ENCODE measurements at regions not wholly inside any gene's neighbourhood (a gene's known extent, or its start where the extent isn't known, plus 50 kb on each side); places are given as distances from the start of the nearest gene placed in this dataset.

DNA sequence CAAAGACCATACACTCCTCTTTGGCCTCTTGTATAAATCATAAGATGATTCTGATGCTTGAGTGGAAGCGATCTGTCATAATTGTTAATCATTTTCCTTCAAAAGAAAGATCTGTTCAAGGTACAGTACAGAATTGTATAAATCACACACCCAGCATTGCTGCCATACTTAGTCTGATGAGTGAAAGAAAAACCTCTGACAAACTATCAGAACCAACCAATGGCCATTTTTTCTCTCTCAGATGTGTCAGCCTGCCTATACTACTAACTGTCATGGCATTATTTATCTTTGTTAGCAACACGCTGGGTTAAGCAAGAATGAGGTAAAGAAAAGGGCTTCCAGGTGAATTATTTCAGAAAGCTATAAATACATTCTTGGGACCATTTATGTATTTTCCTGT lies 1112.7 kb upstream of the TENM4 start:
- DNase-seq, result no peak

DNA sequence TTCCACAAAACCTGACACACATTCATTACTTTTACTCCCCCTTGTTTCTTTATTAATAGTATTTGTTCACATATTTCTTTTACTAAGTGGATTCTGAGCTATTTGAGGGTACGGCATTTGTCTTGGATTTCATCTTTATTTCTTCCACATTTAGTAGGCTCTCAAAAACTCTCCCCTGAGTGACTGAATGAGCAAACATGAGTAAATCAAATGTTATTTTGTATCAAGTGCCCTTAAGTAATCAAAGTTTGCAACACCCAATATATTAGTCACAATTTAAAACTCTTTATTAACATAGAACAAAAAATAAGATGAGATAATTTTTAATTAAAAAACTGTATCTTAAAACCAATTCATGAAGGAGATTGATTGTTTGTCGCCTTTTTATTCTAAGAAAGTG lies 1101.9 kb upstream of the TENM4 start:
- DNase-seq, result no peak

DNA sequence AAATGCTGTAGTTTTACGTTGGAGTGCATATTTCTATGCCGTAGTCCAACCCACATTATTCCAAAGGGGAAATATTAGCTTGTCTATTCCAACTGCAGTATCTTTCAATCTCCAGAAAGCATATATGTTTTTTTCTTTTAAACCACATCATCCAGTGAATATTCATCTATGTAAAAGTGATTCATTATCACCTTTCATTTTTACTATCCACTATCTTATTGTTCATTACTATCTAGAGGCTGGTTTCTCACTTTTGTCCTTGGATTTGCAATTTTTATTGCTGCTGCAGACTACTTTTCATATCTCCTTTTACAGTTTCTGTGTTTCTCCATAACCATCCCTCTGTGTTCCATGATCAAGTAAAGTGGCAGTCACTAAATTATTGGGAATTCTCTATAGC lies 1097.2 kb upstream of the TENM4 start:
- no peak for DNase-seq

DNA sequence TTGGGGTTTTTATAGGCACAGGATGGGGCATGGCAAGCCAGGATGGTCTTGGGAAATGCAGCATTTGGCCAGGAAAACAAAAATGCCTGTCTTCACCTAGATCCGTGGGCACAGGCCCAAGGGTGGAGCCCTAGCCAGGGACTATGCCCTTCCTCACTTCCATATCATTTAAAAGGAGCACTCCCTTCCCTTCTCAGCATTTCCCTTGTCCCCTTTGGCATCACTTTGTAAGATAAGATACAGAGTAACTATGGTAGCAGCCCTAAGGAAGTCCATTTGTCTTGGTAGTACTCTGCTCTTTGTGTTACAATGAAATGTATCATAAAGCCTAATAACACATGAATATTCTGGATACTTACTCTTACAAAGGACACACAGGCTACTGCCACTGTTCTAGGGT lies 1092.6 kb upstream of the TENM4 start:
- DNase-seq, result no peak

DNA sequence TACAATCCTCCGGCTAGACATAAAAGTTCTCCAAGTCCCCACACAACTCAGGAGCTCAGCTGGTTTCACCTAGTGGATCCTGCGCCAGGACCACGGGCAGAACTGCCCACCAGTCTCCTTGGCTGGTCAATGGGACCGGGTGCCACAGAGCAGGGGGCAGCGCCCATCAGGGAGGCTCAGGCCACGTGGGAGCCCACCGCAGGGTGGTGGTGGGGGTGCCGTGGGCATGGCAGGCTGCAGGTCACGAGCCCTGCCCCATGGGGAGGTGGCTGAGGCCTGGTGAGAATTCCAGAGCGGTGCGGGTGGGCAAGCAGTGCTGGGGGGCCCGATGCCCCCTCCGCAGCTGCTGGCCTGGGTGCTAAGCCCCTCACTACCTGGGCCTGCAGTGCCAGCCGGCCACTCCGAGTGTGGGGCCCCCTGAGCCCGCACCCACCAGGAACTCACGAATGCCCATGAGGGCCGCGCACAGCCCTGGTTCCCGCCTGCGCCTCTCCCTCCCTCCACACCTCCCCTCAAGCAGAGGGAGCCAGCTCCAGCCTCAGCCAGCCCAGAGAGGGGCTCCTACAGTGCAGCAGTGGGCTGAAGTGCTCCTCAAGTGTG lies 1091.9 kb upstream of the TENM4 start:
- DNase-seq, result no peak

DNA sequence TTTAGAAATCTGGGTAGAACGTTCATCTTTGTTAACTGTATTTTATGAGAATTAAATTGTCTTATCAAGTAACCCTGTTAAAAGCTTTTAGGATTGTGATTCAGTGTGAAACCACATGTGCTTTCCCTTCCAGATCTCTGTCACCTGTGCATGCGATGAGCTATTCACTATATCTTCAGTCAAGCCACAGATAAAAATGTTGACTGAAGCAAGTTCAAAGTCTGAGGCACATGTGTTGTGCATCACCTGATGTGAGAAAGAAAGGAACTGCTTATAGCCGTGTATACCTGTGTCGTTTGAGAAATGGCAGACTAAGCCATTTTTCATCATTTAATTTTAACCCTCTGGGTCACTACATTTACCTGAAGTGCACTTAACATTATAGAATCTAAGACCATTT lies 1088.9 kb upstream of the TENM4 start:
- no peak for DNase-seq

DNA sequence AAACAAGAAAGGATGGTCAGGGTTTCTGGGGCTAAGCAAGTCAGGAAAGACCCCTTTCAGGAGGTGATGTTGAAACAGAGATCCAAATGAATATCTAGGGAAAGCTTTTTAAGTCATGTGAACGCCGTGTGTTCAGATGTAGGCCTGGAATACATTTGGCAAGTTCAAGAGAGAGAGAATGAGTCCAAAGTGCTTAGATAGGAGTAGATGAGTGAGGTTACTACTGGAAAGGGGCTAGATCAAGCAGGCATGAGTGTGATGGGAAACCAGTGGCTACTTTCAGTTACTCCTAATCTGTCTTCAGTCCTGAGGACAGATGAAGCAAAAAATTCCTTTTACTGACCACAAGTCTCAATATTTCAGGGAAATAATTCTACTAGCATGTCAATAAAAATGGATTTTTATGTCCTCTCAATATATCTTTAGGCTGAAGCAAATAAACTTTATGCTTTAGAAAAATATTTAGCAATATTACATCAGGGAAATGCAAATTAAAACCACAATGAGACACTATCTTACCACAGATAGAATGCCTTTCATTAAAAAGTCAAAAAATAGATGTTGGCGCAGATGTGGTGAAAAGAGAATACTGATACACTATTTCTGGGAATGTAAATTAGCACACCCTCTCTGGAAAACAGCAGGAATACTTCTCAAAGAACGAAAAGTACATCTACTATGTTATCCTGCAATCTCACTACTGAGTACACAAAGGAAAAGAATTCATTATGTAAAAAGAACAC lies 1085.0 kb upstream of the TENM4 start:
- no peak for DNase-seq

DNA sequence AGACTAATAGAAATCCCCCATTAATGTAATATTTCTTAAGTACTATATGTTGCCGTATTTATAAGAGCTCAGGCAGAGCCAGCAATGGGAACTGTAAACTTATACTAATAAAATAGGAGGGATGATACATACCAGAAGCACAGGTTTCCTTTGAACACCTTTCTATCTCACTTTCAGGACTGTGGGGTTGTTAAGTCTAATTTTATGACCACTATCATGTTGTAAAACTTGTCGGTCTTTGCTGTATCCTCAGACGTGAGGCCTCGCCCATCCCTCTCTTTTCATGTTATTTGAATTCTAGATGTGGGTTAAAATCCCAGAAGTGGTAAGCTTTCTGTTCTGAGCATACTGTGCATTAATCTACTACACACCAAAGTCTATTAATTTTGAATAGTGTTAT lies 1083.5 kb upstream of the TENM4 start:
- DNase-seq, result no peak

DNA sequence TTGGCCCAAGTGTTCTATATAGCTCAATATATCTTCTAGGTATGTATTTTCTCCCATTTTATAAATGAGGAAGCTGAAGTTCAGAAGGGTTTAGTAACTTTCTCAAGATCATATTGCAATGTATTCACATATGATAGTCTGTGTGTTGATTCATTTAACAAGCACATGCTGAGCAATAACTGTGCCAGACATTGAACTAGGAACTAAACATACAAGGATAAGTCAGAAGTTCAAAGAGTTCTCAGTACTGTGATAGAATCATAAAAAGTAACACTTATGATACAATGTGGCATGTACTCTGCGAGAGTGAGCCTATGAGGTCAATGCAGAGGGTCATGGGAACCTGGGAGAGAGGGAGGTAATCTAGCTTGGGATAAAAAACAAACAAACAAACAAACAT lies 1082.2 kb upstream of the TENM4 start:
- DNase-seq, result no peak

DNA sequence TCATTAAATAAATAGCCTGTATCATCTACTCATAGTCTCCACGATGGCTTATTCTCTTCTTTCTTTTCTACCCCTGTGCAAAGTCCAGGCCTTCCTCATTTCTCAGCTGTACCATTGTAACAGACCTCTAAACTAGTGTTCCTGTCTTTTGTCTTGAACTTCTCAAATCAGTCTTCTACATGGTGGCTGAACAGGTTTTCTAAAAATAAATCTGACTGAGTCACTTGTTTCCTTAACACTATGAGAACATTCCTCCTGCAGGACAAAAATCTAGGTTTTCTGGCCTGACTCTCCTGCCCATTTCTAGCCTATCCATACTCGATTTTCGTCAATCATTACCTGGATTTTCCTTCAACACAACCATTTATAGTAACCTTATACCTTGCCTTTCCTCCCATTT lies 1080.8 kb upstream of the TENM4 start:
- no peak for DNase-seq

DNA sequence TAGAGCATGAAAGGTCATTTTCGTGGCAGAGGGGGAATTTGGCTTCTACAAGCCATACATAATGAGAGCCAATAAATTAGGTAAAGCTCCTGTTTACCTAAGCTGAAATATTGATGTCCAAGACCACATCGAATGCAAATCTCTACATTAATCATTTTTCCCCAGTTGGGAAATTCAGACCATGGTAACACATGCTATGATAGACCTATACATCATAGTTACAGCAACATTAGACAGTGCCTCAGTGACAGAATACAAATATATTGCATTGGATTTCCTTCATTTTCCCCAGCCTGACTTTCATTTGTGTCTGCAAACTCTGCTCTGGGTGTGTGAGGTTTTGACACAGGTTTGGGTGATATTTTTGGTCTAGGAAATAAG lies 1079.7 kb upstream of the TENM4 start:
- DNase-seq, result no peak

DNA sequence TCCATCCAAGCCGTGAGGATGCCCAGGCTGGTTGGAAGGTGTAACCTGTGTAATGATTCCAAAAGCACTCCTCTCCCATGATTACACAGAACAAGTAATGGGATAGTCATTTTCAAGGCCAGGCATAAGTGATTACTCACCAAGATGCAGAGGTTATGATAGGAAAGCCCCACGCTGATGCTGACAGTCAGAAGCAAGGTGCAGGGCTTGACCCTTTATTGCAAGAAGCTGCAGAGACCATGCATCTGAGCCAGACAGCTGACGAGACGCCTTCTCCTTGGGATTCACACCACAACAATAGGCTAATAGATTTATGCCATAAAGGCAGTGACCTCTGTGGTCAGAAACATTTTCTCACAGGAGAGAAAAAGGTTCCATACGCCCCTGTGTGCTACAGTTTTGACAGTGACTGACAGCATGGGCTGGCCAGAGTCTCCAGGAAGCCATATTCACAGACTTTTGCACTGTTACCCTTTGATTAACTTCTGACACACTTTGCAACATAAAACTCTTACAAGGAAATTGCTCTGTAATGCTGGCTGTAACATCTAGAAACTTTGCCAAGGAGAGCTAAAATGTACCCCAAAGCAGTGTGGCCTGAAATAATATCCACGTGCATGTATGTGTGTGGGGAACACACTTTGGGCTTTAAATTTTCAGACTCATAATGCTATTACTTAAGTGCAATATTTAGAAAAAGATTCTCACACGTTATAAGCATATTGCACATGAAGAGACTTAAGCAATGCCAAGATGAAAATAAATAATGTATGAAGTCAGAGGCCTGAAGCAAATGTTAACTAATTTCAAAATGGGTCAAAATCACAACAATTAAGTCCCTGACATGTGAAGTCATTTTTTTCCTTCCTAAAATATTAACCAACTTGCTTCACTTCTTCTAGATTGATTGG lies 1079.0 kb upstream of the TENM4 start:
- no peak for DNase-seq

DNA sequence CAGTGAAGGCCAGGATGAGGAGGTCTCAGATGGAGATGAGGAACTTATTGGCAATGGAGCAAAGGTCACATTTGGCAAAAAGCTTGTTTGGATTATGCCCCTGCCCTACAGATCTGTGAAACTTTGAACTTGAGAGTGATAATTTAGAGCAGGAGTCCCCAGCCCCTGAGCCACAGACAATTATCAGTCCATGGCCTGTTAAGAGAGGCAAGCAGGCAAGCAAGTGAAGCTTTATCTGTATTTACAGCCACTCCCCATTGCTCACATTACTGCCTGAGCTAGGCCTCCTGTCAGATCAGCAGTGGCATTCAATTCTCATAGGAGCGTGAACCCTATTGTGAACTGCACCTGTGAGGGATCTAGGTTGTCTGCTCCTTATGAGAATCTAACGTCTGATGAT lies 1076.9 kb upstream of the TENM4 start:
- no peak for DNase-seq

DNA sequence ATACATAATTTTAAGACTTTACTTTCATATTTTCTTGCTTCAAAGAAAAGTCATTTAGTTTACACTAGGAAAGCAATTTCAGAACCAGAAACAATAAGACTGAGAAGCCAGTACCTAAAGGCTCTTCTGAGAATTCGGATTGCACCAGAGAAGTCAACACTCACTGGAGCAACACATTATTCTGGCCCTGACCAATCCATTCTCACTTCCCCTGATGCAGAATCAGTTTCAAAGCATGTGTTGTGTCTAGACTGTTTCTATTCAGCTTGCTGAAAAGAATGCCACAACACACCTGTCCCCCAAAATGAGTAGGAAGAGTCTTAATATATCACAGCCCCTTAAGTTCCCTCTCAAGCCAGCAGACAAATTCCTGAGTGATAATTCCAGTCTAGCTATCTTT lies 1074.3 kb upstream of the TENM4 start:
- no peak for DNase-seq

DNA sequence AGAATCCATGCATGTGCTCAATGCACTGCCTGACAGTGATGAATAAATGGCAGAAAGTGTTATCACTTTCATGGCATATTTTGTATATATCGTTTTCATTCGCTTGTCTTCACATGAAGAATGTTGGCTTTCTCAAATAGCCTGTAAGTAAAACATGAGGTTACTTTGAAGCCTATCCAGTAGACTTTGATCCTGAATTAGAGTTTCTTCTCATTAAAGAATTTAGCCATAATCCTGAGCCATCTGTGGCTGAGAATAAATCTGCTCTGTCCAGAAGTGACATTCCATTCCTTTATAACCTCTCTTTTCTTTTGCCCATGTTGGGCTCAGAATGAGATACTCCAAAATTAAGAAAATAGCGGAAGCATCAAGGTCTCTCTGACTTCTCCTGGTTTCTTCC lies 1071.7 kb upstream of the TENM4 start:
- no peak for DNase-seq

DNA sequence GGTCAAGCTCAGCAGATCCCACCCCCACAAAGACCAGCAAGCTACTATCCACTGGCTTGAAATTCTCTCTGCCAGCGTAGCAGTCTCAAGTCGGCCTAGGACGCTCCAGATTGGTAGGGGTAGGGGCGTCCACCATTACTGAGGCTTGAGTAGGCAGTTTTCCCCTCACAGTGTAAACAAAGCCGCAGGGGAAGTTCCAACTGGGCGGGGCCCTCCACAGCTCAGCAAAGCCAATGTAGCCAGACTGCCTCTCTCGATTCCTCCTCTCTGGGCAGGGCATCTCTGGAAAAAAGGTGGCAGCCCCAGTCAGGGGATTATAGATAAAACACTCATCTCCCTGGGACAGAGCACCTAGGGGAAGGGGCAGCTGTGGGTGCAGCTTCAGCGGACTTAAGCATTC lies 1064.9 kb upstream of the TENM4 start:
- no peak for DNase-seq

DNA sequence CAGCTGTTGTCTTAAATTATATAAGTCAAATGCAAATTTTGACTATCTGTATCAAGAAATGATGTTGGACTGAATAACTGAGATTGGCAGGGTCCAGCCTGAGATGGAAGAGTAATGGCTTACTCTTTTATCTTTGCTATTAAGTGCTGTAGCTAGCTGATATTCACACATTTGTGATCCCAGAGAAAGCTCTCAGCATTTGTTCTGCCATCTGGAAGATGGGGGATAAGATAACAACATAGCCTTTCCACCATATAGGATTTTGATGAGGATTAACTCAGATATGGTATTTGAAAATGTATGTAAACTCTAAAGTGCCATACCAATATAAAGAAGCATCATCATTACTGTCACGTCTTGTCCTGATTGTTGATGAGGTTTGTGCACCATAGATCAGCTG lies 1063.2 kb upstream of the TENM4 start:
- no peak for DNase-seq

DNA sequence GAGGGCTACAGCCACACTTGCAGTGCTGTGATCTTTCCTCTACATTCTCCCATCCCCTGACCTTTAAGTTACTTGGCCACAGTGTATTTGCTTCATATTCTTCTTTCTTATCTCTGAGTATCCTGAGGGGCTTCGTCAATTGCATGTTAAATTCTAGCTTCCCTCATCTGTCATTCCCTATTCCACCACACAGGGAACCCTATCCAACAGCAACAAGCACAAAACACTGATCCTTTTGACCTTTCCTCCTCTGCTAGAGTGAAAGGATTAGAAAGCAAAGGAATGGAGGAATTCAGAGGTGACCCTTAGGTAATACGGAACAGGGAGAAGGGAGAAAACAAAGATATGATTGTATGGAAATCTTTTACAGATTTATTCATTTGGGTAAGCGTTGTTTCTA lies 1061.7 kb upstream of the TENM4 start:
- DNase-seq, result no peak

DNA sequence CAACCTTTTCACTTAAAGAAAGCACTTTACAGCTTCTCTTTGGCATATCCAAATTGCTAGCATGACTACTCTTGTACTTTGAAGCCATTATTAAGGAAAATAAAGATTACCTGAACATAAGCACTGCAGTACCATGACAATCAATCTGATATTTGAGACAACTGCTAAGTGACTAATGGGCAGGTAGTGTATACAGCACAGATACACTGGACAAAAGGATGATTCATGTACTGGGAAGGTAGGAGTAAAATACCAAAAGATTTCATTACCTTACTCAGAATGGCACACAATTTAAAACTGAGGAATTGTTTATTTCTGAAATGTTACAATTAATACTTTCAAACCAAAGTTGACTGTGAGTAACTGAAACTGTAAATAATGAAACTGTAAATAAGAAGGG lies 1054.3 kb upstream of the TENM4 start:
- DNase-seq, result no peak

DNA sequence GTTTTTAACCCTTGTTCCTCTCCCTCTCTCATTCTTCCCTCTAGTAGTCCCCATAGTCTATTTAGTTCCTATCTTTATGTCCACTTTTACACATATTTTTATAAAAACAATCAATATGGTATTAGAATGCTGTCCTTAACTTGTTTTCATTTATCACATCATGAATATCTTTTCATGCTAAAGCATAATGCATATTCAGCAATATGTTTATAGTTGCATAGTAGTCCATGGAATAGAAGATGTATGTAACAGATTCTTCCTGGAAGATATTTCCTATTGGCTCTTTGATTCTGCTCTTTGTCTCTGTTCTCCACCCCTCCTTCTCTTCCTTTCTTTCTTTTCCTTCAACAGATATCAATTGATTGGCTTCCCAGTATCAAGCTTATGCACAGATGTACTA lies 1047.1 kb upstream of the TENM4 start:
- DNase-seq, result no peak

DNA sequence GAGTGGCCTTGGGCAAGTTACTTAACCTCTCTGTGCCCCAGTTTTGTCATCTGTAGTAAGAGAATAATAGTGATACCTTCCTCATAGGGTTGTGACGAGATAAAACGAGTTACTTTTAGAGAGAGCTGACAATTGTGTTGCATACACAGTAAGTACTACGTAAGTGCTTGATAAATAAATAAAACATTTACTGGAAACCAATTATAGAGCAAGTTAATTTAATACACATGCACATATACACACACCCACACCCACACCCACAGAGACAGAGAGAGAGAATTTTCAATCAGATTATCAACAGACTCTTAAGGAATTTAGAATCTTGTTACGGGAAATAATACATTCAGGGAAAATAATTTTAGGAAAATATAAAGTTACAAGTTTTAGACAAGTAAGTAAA lies 1045.8 kb upstream of the TENM4 start:
- no peak for DNase-seq

DNA sequence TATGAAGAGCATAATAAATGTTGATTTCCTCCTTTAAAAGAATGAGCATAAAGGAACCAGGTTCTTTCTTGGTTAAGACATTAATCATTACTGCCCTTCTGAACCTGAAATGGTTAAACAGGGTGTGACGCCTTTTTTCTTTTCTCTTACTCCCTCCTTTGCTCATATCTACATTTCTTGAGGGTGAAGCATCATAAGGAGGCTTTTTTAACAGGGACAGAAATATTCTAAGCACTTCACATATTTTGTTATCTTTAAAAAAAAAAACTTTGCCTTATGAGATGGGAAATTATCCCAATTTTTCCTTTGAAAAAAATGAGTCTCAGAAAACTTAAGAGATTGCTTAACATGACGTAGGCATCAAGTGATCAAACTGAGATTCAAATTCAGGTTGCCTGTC lies 1036.3 kb upstream of the TENM4 start:
- no peak for DNase-seq

DNA sequence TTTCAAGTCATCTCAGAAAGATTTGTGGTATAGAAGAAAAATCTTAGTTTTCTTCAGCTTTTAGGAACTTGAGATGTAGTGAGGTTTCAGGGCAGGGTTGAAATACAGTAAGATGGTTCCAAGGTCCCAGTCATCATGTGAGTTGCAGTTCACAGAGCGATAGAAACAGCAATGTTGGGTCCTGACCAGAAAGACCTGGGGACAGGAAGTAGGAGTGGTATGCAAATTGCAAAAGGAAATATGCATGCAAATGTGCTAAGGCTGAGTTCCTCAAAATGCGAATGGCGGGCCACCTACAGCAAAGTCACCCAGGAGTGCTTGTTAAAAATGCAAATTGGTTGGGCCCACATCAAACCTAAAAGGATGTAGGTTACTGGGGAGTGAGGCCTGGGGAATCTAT lies 1032.7 kb upstream of the TENM4 start:
- DNase-seq, result no peak

DNA sequence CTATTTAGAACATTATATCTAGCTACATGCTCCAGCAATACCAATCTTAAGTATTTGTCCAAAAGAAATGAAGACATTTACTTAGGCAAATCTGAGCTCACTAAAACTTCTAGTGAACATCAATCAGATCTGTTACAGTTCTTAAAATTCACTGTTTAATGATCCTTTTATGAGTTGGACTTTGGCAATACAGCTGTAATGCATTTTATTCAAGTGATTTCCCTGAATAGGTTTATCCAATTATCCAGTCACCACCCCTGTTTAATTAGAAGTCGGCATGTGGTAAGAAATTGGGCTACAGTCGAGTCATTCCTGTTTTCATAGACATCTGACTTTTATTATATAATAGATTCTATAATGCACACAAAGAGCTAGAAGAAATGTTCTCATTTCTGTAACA lies 1029.0 kb upstream of the TENM4 start:
- no peak for DNase-seq
